Effector memory CD8-positive, alpha-beta T cell (primary cell): ENCODE measurements at regions not wholly inside any gene's neighbourhood (a gene's known extent, or its start where the extent isn't known, plus 50 kb on each side); places are given as distances from the start of the nearest gene placed in this dataset.

Experiments used
- ATAC-seq: fragments of 150-1000 bp; cut with Tn5 transposase; replicated peaks from 2 replicates; pipeline ENCODE4 v1.10.0; 2021; ENCODE audit warnings: mild to moderate bottlenecking, moderate library complexity
- DNase-seq, 3 experiments: peaks; one replicate each; pipeline ENCODE4 v3.0.0; 2021
- H3K27ac Mint-ChIP-seq, 2 donors: one replicate each; pipeline ENCODE4 v1.8.0; 2022; ENCODE audit warnings: mild to moderate bottlenecking in 2 of 2, mixed read lengths in 2 of 2, moderate library complexity in 2 of 2
- H3K27me3 Mint-ChIP-seq, 2 donors: one replicate each; pipeline ENCODE4 v1.8.0; 2022; ENCODE audit warnings: mixed read lengths in 2 of 2
- H3K36me3 Mint-ChIP-seq: one replicate; pipeline ENCODE4 v1.8.0; 2022; ENCODE audit warnings: mild to moderate bottlenecking, moderate library complexity, mixed read lengths; ENCODE audit not compliant: insufficient read depth
- H3K4me1 Mint-ChIP-seq, 2 donors: one replicate each; pipeline ENCODE4 v1.8.0; 2022; ENCODE audit warnings: low read depth in 2 of 2, mixed read lengths in 2 of 2
- H3K4me3 Mint-ChIP-seq, 2 donors: one replicate each; pipeline ENCODE4 v1.8.0; 2022; ENCODE audit warnings: mild to moderate bottlenecking in 2 of 2, mixed read lengths in 2 of 2, moderate library complexity in 2 of 2
- H3K9me3 Mint-ChIP-seq, 2 donors: one replicate each; pipeline ENCODE4 v1.8.0; 2022; ENCODE audit warnings: mixed read lengths in 2 of 2

- no peak overlapping the region for H3K4me3 Mint-ChIP-seq
These were observed 292.4 kb downstream of the CENPW start for GRCh38 chr6:126632271-126632670.

GRCh38 chr6:126633373-126633772 is 293.5 kb downstream of the CENPW start:
- H3K4me1 Mint-ChIP-seq: no peaks in the 10 kb centered on the region
- no peak overlapping the region for H3K27ac Mint-ChIP-seq
- no peak overlapping the region for H3K4me3 Mint-ChIP-seq
- H3K27me3 Mint-ChIP-seq: no peaks in the 10 kb centered on the region
- no peaks in the 10 kb centered on the region for H3K36me3 Mint-ChIP-seq
- peaks cover 0 to 1% of the 10 kb centered on the region in 2 donors for H3K9me3 Mint-ChIP-seq
- DNase-seq (no peak), ATAC-seq (no peak)

More at GRCh38 chr6:126632271-126632670, 292.4 kb downstream of the CENPW start:
- no peaks in the 10 kb centered on the region for H3K27me3 Mint-ChIP-seq
- H3K27ac Mint-ChIP-seq: no peak overlapping the region
- no peaks in the 10 kb centered on the region for H3K4me1 Mint-ChIP-seq
- DNase-seq: no peak
- H3K9me3 Mint-ChIP-seq: peaks cover 0 to 1% of the 10 kb centered on the region in 2 donors
- H3K36me3 Mint-ChIP-seq: no peaks in the 10 kb centered on the region
- no peak for ATAC-seq

- no peak for ATAC-seq
- Mint-ChIP-seq H3K27ac (no peak overlapping the region), H3K27me3 (no peaks in the 10 kb centered on the region), H3K4me1 (no peaks in the 10 kb centered on the region), H3K4me3 (no peak overlapping the region), H3K36me3 (no peaks in the 10 kb centered on the region), H3K9me3 (peaks cover 0 to 4% of the 10 kb centered on the region in 2 donors)
- no peak for DNase-seq
These were observed 300.4 kb downstream of the CENPW start for GRCh38 chr6:126640356-126640755.

GRCh38 chr6:126640921-126641320 is 301.0 kb downstream of the CENPW start:
- DNase-seq: no peak
- H3K27me3 Mint-ChIP-seq: no peaks in the 10 kb centered on the region
- H3K36me3 Mint-ChIP-seq: no peaks in the 10 kb centered on the region
- H3K9me3 Mint-ChIP-seq: peaks cover 0 to 4% of the 10 kb centered on the region in 2 donors
- H3K4me1 Mint-ChIP-seq: no peaks in the 10 kb centered on the region
- no peak overlapping the region for H3K4me3 Mint-ChIP-seq
- H3K27ac Mint-ChIP-seq: no peak overlapping the region
- no peak for ATAC-seq

- peaks cover 0 to 4% of the 10 kb centered on the region in 2 donors for H3K9me3 Mint-ChIP-seq
- no peaks in the 10 kb centered on the region for H3K36me3 Mint-ChIP-seq
- no peaks in the 10 kb centered on the region for H3K4me1 Mint-ChIP-seq
- H3K4me3 Mint-ChIP-seq: no peak overlapping the region
- ATAC-seq: no peak
- DNase-seq: no peak
- H3K27ac Mint-ChIP-seq: no peak overlapping the region
- no peaks in the 10 kb centered on the region for H3K27me3 Mint-ChIP-seq
These were observed 301.7 kb downstream of the CENPW start for GRCh38 chr6:126641641-126642040.

- Mint-ChIP-seq H3K4me1 (no peaks in the 10 kb centered on the region), H3K27me3 (no peaks in the 10 kb centered on the region), H3K9me3 (peaks cover 0 to 4% of the 10 kb centered on the region in 2 donors), H3K36me3 (no peaks in the 10 kb centered on the region), H3K27ac (no peak overlapping the region), H3K4me3 (no peak overlapping the region)
- no peak for DNase-seq
- ATAC-seq: no peak
These were observed 303.4 kb downstream of the CENPW start for GRCh38 chr6:126643352-126643751.

GRCh38 chr6:126650931-126651330 is 311.0 kb downstream of the CENPW start:
- no peak overlapping the region for H3K4me3 Mint-ChIP-seq
- H3K9me3 Mint-ChIP-seq: peaks cover 3 to 8% of the 10 kb centered on the region in 2 donors
- no peaks in the 10 kb centered on the region for H3K36me3 Mint-ChIP-seq
- H3K4me1 Mint-ChIP-seq: no peaks in the 10 kb centered on the region
- DNase-seq: no peak
- no peak overlapping the region for H3K27ac Mint-ChIP-seq
- H3K27me3 Mint-ChIP-seq: no peaks in the 10 kb centered on the region
- ATAC-seq: no peak

- peaks cover 1 to 8% of the 10 kb centered on the region in 2 donors for H3K9me3 Mint-ChIP-seq
- H3K27me3 Mint-ChIP-seq: no peaks in the 10 kb centered on the region
- no peak overlapping the region for H3K4me3 Mint-ChIP-seq
- no peaks in the 10 kb centered on the region for H3K4me1 Mint-ChIP-seq
- ATAC-seq (no peak), DNase-seq (no peak)
- H3K27ac Mint-ChIP-seq: no peak overlapping the region
- no peaks in the 10 kb centered on the region for H3K36me3 Mint-ChIP-seq
These were observed 317.8 kb downstream of the CENPW start for GRCh38 chr6:126657561-126658175.

GRCh38 chr6:126660376-126660775 is 320.5 kb downstream of the CENPW start:
- no peak overlapping the region for H3K27ac Mint-ChIP-seq
- no peaks in the 10 kb centered on the region for H3K27me3 Mint-ChIP-seq
- DNase-seq (no peak), ATAC-seq (no peak)
- H3K4me1 Mint-ChIP-seq: no peaks in the 10 kb centered on the region
- H3K4me3 Mint-ChIP-seq: no peak overlapping the region
- H3K36me3 Mint-ChIP-seq: no peaks in the 10 kb centered on the region
- no peaks in the 10 kb centered on the region for H3K9me3 Mint-ChIP-seq

GRCh38 chr6:126661646-126662045 is 321.7 kb downstream of the CENPW start:
- no peaks in the 10 kb centered on the region for H3K4me1 Mint-ChIP-seq
- H3K27ac Mint-ChIP-seq: no peak overlapping the region
- no peaks in the 10 kb centered on the region for H3K9me3 Mint-ChIP-seq
- DNase-seq: no peak
- H3K27me3 Mint-ChIP-seq: no peaks in the 10 kb centered on the region
- no peaks in the 10 kb centered on the region for H3K36me3 Mint-ChIP-seq
- no peak for ATAC-seq
- H3K4me3 Mint-ChIP-seq: no peak overlapping the region

GRCh38 chr6:126662966-126663365 is 323.1 kb downstream of the CENPW start:
- ATAC-seq: no peak
- H3K9me3 Mint-ChIP-seq: no peaks in the 10 kb centered on the region
- no peak overlapping the region for H3K27ac Mint-ChIP-seq
- H3K36me3 Mint-ChIP-seq: no peaks in the 10 kb centered on the region
- H3K4me3 Mint-ChIP-seq: no peak overlapping the region
- no peak for DNase-seq
- no peaks in the 10 kb centered on the region for H3K4me1 Mint-ChIP-seq
- no peaks in the 10 kb centered on the region for H3K27me3 Mint-ChIP-seq

- Mint-ChIP-seq H3K9me3 (no peaks in the 10 kb centered on the region), H3K27ac (no peak overlapping the region), H3K4me1 (no peaks in the 10 kb centered on the region), H3K4me3 (no peak overlapping the region), H3K36me3 (no peaks in the 10 kb centered on the region), H3K27me3 (no peaks in the 10 kb centered on the region)
- DNase-seq: no peak
- no peak for ATAC-seq
These were observed 324.4 kb downstream of the CENPW start for GRCh38 chr6:126664271-126664670.

- ATAC-seq (no peak), DNase-seq (no peak)
- no peaks in the 10 kb centered on the region for H3K36me3 Mint-ChIP-seq
These were observed 325.6 kb downstream of the CENPW start for GRCh38 chr6:126665551-126665950.

GRCh38 chr6:126667071-126667470 is 327.2 kb downstream of the CENPW start:
- DNase-seq (no peak), ATAC-seq (no peak)
- H3K27me3 Mint-ChIP-seq: no peaks in the 10 kb centered on the region
- peaks cover 1% of the 10 kb centered on the region for H3K36me3 Mint-ChIP-seq
- no peak overlapping the region for H3K4me3 Mint-ChIP-seq
- no peaks in the 10 kb centered on the region for H3K4me1 Mint-ChIP-seq
- H3K9me3 Mint-ChIP-seq: no peaks in the 10 kb centered on the region
- no peak overlapping the region for H3K27ac Mint-ChIP-seq

More at GRCh38 chr6:126665551-126665950, 325.6 kb downstream of the CENPW start:
- no peaks in the 10 kb centered on the region for H3K27me3 Mint-ChIP-seq
- no peaks in the 10 kb centered on the region for H3K4me1 Mint-ChIP-seq
- H3K4me3 Mint-ChIP-seq: no peak overlapping the region
- H3K9me3 Mint-ChIP-seq: no peaks in the 10 kb centered on the region
- no peak overlapping the region for H3K27ac Mint-ChIP-seq

- H3K27ac Mint-ChIP-seq: no peak overlapping the region
- ATAC-seq: no peak
- no peak for DNase-seq
- peaks cover 3% of the 10 kb centered on the region for H3K36me3 Mint-ChIP-seq
- no peaks in the 10 kb centered on the region for H3K9me3 Mint-ChIP-seq
- no peak overlapping the region for H3K4me3 Mint-ChIP-seq
- H3K27me3 Mint-ChIP-seq: no peaks in the 10 kb centered on the region
- H3K4me1 Mint-ChIP-seq: no peaks in the 10 kb centered on the region
These were observed 327.8 kb downstream of the CENPW start for GRCh38 chr6:126667728-126668127.
